Vagina (tissue), 2 donors: ENCODE measurements at regions not wholly inside any gene's neighbourhood (a gene's known extent, or its start where the extent isn't known, plus 50 kb on each side); places are given as distances from the start of the nearest gene placed in this dataset.

Experiments used
- CTCF ChIP-seq, 3 experiments: fragments of 450-650 bp in 2 of 3; fragments of 200-600 bp in 1 of 3; sonication (generic) in 1 of 3; IDR thresholded peaks; one replicate each; pipeline ENCODE4 v1.5.1; 2017 to 2019; ENCODE audit warnings: antibody characterized with exemption in 3 of 3, mild to moderate bottlenecking in 2 of 3, moderate library complexity in 2 of 3
- POLR2A ChIP-seq, 2 donors: fragments of 450-650 bp; IDR thresholded peaks; one replicate each; pipeline ENCODE4 v1.6.1; 2017; ENCODE audit warnings: antibody characterized with exemption in 2 of 2, mild to moderate bottlenecking in 2 of 2, moderate library complexity in 2 of 2
- POLR2AphosphoS5 ChIP-seq, 2 donors: sonication (generic); formaldehyde crosslinking; IDR thresholded peaks; one replicate each; pipeline ENCODE4 v1.9.0; 2017; ENCODE audit warnings: antibody characterized with exemption in 2 of 2, mild to moderate bottlenecking in 2 of 2, low read depth in 1 of 2; ENCODE audit not compliant: insufficient read depth in 1 of 2

- TF ChIP-seq CTCF (IDR thresholded peaks at IDR 0.05) (no peak), POLR2AphosphoS5 (IDR thresholded peaks at IDR 0.05; ENCODE audit: insufficient read depth in 1 of 2, low read depth in 1 of 2) (no peak), POLR2A (IDR thresholded peaks at IDR 0.05) (no peak)
These were observed 162.0 kb downstream of the C1D start for GRCh38 chr2:67900826-67901225.
